HepG2 (cell line): ENCODE measurements at regions not wholly inside any gene's neighbourhood (a gene's known extent, or its start where the extent isn't known, plus 50 kb on each side); places are given as distances from the start of the nearest gene placed in this dataset.

Experiments used
- AKNA ChIP-seq: sonication (generic); formaldehyde crosslinking; IDR thresholded peaks from 2 replicates; pipeline ENCODE4 v1.4.0; 2020; ENCODE audit warnings: missing genetic modification reagents, borderline replicate concordance
- CHD4 ChIP-seq: fragments of 200-600 bp; sonication (generic); IDR thresholded peaks from 2 replicates; pipeline ENCODE4 v1.7.0; 2017; ENCODE audit warnings: mild to moderate bottlenecking, low read length, borderline replicate concordance
- CSRNP1 ChIP-seq: sonication (generic); formaldehyde crosslinking; IDR thresholded peaks from 2 replicates; pipeline ENCODE4 v1.8.1; 2023; ENCODE audit warnings: mild to moderate bottlenecking, missing genetic modification reagents
- FOXA1 ChIP-seq, 2 experiments: fragments of 450-650 bp in 1 of 2; sonication (generic) in 1 of 2; formaldehyde crosslinking in 1 of 2; IDR thresholded peaks; 2 replicates each; pipeline versions ENCODE4 v1.4.0 to v1.6.1; 2016 to 2020; ENCODE audit warnings: missing genetic modification reagents in 1 of 2
- KMT2B ChIP-seq: IDR thresholded peaks from 2 replicates; pipeline ENCODE4 v1.6.1; 2016; ENCODE audit warnings: missing genetic modification reagents, missing compliant biosample characterization
- MXD1 ChIP-seq: sonication (generic); formaldehyde crosslinking; IDR thresholded peaks from 2 replicates; pipeline ENCODE4 v1.4.0; 2020; ENCODE audit warnings: mild to moderate bottlenecking, missing genetic modification reagents
- NFIB ChIP-seq: sonication (generic); formaldehyde crosslinking; IDR thresholded peaks from 2 replicates; pipeline ENCODE4 v1.9.0; 2021; ENCODE audit warnings: missing genetic modification reagents, mild to moderate bottlenecking, borderline replicate concordance
- RARA ChIP-seq: IDR thresholded peaks from 2 replicates; pipeline ENCODE4 v1.6.1; 2016; ENCODE audit warnings: missing genetic modification reagents, missing compliant biosample characterization
- SAP130 ChIP-seq: IDR thresholded peaks from 2 replicates; pipeline ENCODE4 v1.6.1; 2016; ENCODE audit warnings: low read depth
- SMARCE1 ChIP-seq: fragments of 450-650 bp; IDR thresholded peaks from 2 replicates; pipeline ENCODE4 v1.6.1; 2017; ENCODE audit warnings: borderline replicate concordance
- TMF1 ChIP-seq: sonication (generic); formaldehyde crosslinking; IDR thresholded peaks from 2 replicates; pipeline ENCODE4 v1.8.1; 2022; ENCODE audit warnings: low read depth, missing genetic modification reagents
- ZNF501 ChIP-seq: sonication (generic); formaldehyde crosslinking; IDR thresholded peaks from 2 replicates; pipeline ENCODE4 v1.5.1; 2020; ENCODE audit warnings: mild to moderate bottlenecking, moderate library complexity, missing genetic modification reagents
- TF ChIP-seq, protein P1 (sequence below): sonication (generic); formaldehyde crosslinking; IDR thresholded peaks from 2 replicates; pipeline ENCODE4 v1.4.0; 2020; ENCODE audit warnings: missing genetic modification reagents
- TF ChIP-seq, protein P2 (sequence below): sonication (generic); formaldehyde crosslinking; IDR thresholded peaks from 2 replicates; pipeline ENCODE4 v1.5.1; 2020; ENCODE audit warnings: mild to moderate bottlenecking, missing genetic modification reagents
- TF ChIP-seq, protein P3 (sequence below): sonication (generic); formaldehyde crosslinking; IDR thresholded peaks from 2 replicates; pipeline ENCODE4 v1.5.1; 2020; ENCODE audit warnings: mild to moderate bottlenecking, missing genetic modification reagents, borderline replicate concordance

- no peak for TF ChIP-seq MXD1 (CRISPR knock-in tag)
- no peak for TF ChIP-seq SMARCE1
- TF ChIP-seq TMF1 (CRISPR knock-in tag): no peak
- peak; percentile 78 for TF ChIP-seq RARA (CRISPR knock-in tag)
- TF ChIP-seq, protein P1, sequence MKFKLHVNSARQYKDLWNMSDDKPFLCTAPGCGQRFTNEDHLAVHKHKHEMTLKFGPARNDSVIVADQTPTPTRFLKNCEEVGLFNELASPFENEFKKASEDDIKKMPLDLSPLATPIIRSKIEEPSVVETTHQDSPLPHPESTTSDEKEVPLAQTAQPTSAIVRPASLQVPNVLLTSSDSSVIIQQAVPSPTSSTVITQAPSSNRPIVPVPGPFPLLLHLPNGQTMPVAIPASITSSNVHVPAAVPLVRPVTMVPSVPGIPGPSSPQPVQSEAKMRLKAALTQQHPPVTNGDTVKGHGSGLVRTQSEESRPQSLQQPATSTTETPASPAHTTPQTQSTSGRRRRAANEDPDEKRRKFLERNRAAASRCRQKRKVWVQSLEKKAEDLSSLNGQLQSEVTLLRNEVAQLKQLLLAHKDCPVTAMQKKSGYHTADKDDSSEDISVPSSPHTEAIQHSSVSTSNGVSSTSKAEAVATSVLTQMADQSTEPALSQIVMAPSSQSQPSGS: peak; percentile 83; the same call in 1 of the 2 replicates
- TF ChIP-seq, protein P2, sequence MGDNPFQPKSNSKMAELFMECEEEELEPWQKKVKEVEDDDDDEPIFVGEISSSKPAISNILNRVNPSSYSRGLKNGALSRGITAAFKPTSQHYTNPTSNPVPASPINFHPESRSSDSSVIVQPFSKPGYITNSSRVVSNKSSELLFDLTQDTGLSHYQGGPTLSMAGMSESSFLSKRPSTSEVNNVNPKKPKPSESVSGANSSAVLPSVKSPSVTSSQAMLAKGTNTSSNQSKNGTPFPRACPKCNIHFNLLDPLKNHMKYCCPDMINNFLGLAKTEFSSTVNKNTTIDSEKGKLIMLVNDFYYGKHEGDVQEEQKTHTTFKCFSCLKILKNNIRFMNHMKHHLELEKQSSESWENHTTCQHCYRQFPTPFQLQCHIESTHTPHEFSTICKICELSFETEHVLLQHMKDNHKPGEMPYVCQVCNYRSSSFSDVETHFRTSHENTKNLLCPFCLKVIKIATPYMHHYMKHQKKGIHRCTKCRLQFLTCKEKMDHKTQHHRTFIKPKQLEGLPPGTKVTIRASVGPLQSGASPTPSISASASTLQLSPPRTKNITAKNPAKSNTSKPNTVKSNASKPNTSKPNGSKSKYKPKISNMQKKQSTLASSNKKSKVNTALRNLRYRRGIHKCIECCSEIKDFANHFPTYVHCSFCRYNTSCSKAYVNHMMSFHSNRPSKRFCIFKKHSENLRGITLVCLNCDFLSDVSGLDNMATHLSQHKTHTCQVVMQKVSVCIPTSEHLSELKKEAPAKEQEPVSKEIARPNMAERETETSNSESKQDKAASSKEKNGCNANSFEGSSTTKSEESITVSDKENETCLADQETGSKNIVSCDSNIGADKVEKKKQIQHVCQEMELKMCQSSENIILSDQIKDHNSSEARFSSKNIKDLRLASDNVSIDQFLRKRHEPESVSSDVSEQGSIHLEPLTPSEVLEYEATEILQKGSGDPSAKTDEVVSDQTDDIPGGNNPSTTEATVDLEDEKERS: 0 out of 2 replicates have a peak, but pooled peaks have one; percentile 56
- TF ChIP-seq NFIB: no peak
- no peak for TF ChIP-seq FOXA1 (IDR thresholded peaks at IDR 0.05)
- peak; percentile 94 for TF ChIP-seq FOXA1 (CRISPR knock-in tag; IDR thresholded peaks at IDR 0.05)
- TF ChIP-seq CSRNP1 (CRISPR knock-in tag): no peak
- no peak for TF ChIP-seq AKNA
- TF ChIP-seq ZNF501: peak; percentile 80
- peak; percentile 81 for TF ChIP-seq SAP130 (CRISPR knock-in tag)
- peak; percentile 71 for TF ChIP-seq KMT2B (CRISPR knock-in tag)
- TF ChIP-seq CHD4: peak; percentile 47; the same call in 1 of the 2 replicates
- TF ChIP-seq, protein P3, sequence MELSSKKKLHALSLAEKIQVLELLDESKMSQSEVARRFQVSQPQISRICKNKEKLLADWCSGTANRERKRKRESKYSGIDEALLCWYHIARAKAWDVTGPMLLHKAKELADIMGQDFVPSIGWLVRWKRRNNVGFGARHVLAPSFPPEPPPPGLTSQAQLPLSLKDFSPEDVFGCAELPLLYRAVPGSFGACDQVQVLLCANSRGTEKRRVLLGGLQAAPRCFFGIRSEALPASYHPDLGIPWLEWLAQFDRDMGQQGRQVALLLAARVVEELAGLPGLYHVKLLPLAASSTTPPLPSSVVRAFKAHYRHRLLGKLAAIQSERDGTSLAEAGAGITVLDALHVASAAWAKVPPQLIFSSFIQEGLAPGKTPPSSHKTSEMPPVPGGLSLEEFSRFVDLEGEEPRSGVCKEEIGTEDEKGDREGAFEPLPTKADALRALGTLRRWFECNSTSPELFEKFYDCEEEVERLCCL: no peak
Measured at GRCh38 chr2:203656522-203657287, 49.7 kb upstream of the CD28 start (continued).
